Right ventricle myocardium superior (tissue), 1 donor: ENCODE measurements at regions not wholly inside any gene's neighbourhood (a gene's known extent, or its start where the extent isn't known, plus 50 kb on each side); places are given as distances from the start of the nearest gene placed in this dataset.
A peak's percentile ranks its signal among the peaks of the same experiment; 100 is the strongest.
"Not testable (repeated sequence)": the region's sequence is repeated elsewhere in the genome, so short reads cannot be mapped to it uniquely, and the experiment has no call there.

Source experiments
- ATAC-seq: fragments of 200-7000 bp; cut with Tn5 transposase; one replicate; pipeline ENCODE4 v1.9.1; 2020; ENCODE audit warnings: mild to moderate bottlenecking; ENCODE audit not compliant: poor library complexity
- DNase-seq: peaks from one replicate; pipeline ENCODE4 v3.0.0-alpha.2; 2020
- intact Hi-C: fragments of 100-400 bp; cut with DNase I; formaldehyde crosslinking; loops from one replicate; pipeline ENCODE4 v1.11.2; 2022
- donor health status: DM: no; HTN: yes; CAD: no; lungs with severe emphysema.

- ATAC-seq (no peak), DNase-seq (no peak)
- intact Hi-C loops: no loop called here
These were observed 516.3 kb upstream of the KCND2 start for GRCh38 chr7:119756687-119757086.

- ATAC-seq (no peak), DNase-seq (no peak)
- intact Hi-C loops: no loop called here
These were observed 514.7 kb upstream of the KCND2 start for GRCh38 chr7:119758254-119758653.

GRCh38 chr7:119761776-119762175, 511.2 kb upstream of the KCND2 start:
- ATAC-seq: no peak
- DNase-seq: no peak
- intact Hi-C loops: no loop called here

GRCh38 chr7:119782286-119782685, 490.7 kb upstream of the KCND2 start:
- intact Hi-C loops: no loop called here
- ATAC-seq (no peak), DNase-seq (no peak)

- ATAC-seq: peak; percentile 34
- intact Hi-C loops: no loop called here
- DNase-seq: no peak
These were observed 489.2 kb upstream of the KCND2 start for GRCh38 chr7:119783799-119784198.

GRCh38 chr7:119802147-119802546, 470.8 kb upstream of the KCND2 start:
- ATAC-seq: no peak

GRCh38 chr7:119825091-119825655, 447.8 kb upstream of the KCND2 start:
- intact Hi-C loops: no loop called here
- ATAC-seq: no peak
- DNase-seq: no peak

More at GRCh38 chr7:119802147-119802546, 470.8 kb upstream of the KCND2 start:
- DNase-seq: no peak
- intact Hi-C loops: no loop called here

- intact Hi-C loops: no loop called here
- ATAC-seq (no peak), DNase-seq (no peak)
These were observed 446.4 kb upstream of the KCND2 start for GRCh38 chr7:119826547-119826946.

GRCh38 chr7:119838444-119838843, 434.5 kb upstream of the KCND2 start:
- ATAC-seq (no peak), DNase-seq (no peak)
- intact Hi-C loops: no loop called here

- no peak for DNase-seq
- intact Hi-C loops: no loop called here
- ATAC-seq: no peak
These were observed 430.6 kb upstream of the KCND2 start for GRCh38 chr7:119842337-119842736.

GRCh38 chr7:119842786-119843185, 430.2 kb upstream of the KCND2 start:
- intact Hi-C loops: no loop called here
- ATAC-seq (no peak), DNase-seq (no peak)

- intact Hi-C loops: no loop called here
- no peak for DNase-seq
- no peak for ATAC-seq
These were observed 411.6 kb upstream of the KCND2 start for GRCh38 chr7:119861385-119861784.

GRCh38 chr7:119868387-119868786, 404.6 kb upstream of the KCND2 start:
- no peak for DNase-seq
- no peak for ATAC-seq
- intact Hi-C loops: no loop called here

- ATAC-seq: no peak
These were observed 393.1 kb upstream of the KCND2 start for GRCh38 chr7:119879835-119880234.

GRCh38 chr7:119886007-119886406, 387.0 kb upstream of the KCND2 start:
- intact Hi-C loops: no loop called here
- DNase-seq: no peak
- no peak for ATAC-seq

More at GRCh38 chr7:119879835-119880234, 393.1 kb upstream of the KCND2 start:
- intact Hi-C loops: no loop called here
- DNase-seq: no peak

- DNase-seq, ATAC-seq, intact Hi-C loops: not testable (repeated sequence)
These were observed 386.4 kb upstream of the KCND2 start for GRCh38 chr7:119886525-119886924.

- intact Hi-C loops: no loop called here
- DNase-seq: no peak
- no peak for ATAC-seq
These were observed 384.7 kb upstream of the KCND2 start for GRCh38 chr7:119888251-119888650.

- intact Hi-C loops: no loop called here
- no peak for ATAC-seq
- no peak for DNase-seq
These were observed 382.3 kb upstream of the KCND2 start for GRCh38 chr7:119890631-119891030.

- no peak for ATAC-seq
- intact Hi-C loops: no loop called here
- no peak for DNase-seq
These were observed 377.7 kb upstream of the KCND2 start for GRCh38 chr7:119895320-119895719.

GRCh38 chr7:119896386-119896785, 376.6 kb upstream of the KCND2 start:
- DNase-seq (no peak), ATAC-seq (no peak)
- intact Hi-C loops: no loop called here

- no peak for DNase-seq
- no peak for ATAC-seq
- intact Hi-C loops: no loop called here
These were observed 371.8 kb upstream of the KCND2 start for GRCh38 chr7:119900996-119901672.
